Caki2 (cell line): ENCODE measurements at regions not wholly inside any gene's neighbourhood (a gene's known extent, or its start where the extent isn't known, plus 50 kb on each side); places are given as distances from the start of the nearest gene placed in this dataset.

Experiments used
- DNase-seq: peaks from one replicate; pipeline ENCODE4 v3.0.0-alpha.2; 2015; ENCODE audit warnings: low read depth
- in situ Hi-C: cut with HindIII; loops from 2 replicates; pipeline ENCODE4 v1.10.0; 2016; ENCODE audit warnings: low sequenced_read_pairs, low pct_unique_long_range_greater_than_20kb, mixed read lengths

DNA sequence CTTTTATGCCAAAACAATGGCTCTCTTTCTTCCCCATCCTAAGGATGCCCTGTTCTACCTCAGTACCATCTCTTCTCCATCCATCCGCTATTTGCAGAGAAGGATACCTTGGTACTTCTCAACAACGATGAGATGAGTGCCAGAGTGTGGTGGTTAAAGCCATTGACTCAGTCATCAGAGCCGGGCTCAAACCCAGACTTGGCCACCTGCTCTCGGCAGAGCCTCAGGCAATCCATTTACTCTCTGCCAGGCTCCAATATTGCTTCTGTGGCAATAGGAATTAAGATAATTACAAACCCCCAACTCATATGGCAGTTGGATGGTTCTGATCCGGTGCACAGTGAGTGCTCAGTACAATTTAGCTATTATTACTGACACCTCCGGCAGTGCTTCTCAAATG is 121.3 kb downstream of the PRLHR start:
- no peak for DNase-seq
- in situ Hi-C loops: no loop called here

DNA sequence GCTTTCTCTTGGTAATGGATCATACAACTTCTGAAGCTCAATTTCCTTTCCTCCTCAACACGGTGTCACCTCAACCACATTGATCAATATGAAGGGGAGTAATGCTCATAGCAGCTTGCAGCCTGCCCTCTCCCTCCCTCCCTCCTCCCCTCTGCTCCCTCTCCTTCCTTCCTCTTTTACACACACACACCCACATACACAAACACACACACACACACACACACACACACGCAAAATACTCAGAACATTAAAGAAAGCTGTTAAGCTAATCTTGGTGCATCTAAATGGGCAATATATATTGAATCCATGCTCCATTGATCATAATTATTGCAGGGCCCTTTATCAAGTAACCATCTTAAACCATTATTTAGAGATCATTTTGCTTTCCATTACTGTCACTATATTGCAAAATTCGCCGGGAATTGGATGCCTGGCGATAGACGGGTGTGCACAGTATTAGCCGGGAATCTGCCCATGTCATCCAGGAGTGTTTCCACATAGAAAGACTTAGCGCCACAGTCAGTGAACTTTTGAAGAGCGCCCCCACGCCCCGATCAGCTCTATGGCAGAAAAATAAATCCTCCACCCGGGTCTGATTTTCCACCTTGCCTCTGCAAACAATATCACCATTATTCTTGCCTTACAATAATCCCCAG is 122.0 kb downstream of the PRLHR start:
- in situ Hi-C loops: no loop called here
- no peak for DNase-seq

- no peak for DNase-seq
- in situ Hi-C loops: no loop called here
These were observed 122.8 kb downstream of the PRLHR start for GRCh38 chr10:118472415-118473304.

DNA sequence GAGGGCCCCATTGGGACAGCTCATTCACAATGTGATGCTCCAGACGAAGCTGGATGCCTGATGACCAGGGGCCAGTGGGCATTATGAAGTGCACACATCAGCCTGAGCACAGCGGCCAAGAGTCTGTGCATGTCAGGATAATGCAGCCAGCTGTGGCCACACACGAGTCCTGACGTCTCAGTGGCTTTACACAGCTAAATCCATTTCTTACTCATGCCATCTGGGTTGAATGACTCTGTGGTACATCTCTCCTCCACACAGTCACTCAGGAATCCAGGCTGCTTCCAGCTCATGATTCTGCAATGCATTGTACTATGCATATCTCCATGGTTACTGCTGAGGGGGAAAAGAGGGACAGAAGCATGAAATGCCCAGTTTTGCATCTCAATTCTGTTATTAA is 123.6 kb downstream of the PRLHR start:
- in situ Hi-C loops: no loop called here
- peak; percentile 8 for DNase-seq

DNA sequence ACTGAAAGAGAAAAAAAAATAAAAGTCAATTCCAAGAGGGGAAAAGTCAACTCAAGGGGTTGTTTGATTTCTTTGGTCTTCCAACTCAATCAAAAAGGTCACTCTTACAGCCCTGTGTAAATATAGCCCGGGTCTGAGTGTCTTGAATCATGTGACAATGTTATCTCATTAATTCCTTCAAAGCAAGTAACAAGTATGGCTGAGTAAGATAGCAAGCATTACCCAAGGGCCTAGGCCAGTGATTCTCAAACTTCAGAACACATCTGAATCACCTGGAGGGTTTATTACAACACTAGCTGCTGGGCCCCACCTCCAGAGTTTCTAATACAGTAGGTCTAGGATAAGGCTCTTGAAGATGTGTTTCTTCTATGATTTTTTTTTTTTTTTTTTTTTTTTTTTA is 125.0 kb downstream of the PRLHR start:
- in situ Hi-C loops: no loop called here

DNA sequence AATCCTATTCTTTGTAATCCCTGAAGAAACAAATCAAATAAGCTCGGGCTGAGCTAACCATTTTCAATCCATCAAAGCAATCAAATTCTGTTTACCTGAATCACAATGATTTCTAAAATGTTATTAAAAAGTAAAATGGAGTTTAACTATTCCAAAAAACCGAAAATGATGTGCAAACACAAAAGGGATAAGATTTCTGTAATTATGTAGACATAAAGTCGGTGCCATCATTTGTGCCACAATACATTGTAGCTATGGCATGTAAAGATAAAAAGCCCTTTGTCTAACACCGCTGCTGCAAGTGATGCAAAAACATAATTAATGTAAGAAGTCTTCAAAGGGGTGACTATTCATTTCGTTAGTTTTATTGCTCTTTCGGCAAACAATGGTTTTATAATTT is 125.1 kb upstream of the FAM204A start:
- DNase-seq: no peak
- in situ Hi-C loops: no loop called here

More for the DNA sequence above, 125.0 kb downstream of the PRLHR start:
- DNase-seq: no peak

- in situ Hi-C loops: no loop called here
These were observed 123.3 kb upstream of the FAM204A start for GRCh38 chr10:118465300-118465874.

DNA sequence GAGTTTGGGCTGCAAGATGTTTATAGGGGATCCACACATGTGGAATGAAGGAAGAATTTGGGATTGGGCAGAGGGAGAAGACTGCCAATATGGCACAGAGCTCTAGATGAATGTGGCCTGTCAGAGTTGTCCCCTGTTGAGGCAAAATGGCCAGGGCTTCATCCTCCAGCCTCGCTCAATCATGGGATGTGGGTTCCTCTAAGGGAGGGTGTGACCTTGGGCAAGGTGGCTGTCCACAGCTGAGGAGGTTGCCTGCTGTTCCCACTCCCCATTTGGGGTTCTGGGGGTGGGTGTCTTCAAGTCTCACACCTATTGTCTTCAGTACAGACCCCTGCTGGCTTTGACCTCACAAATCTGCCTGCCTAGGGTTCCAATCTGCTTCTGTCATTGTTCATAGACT is 121.6 kb upstream of the FAM204A start:
- in situ Hi-C loops: no loop called here
- no peak for DNase-seq

More at GRCh38 chr10:118465300-118465874, 123.3 kb upstream of the FAM204A start:
- no peak for DNase-seq

DNA sequence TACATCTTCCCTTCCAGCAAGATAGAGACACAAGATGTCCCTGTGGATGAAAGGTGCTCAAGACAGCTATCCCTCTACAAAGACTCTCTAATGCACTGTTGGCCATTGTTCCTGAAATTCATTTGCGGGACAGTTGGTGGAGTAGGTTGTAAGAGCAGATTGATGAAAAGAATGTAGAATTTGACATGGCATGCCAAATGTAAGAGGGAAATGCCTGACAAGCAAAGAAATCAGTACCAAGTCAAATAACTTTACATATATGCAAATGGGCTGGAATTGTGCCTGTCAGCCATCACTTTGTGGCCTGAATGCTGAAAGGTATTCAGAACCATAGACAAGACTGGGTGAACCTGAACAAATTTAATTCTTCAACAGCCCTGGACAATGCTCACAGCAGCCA is 120.3 kb upstream of the FAM204A start:
- DNase-seq: no peak
- in situ Hi-C loops: no loop called here

DNA sequence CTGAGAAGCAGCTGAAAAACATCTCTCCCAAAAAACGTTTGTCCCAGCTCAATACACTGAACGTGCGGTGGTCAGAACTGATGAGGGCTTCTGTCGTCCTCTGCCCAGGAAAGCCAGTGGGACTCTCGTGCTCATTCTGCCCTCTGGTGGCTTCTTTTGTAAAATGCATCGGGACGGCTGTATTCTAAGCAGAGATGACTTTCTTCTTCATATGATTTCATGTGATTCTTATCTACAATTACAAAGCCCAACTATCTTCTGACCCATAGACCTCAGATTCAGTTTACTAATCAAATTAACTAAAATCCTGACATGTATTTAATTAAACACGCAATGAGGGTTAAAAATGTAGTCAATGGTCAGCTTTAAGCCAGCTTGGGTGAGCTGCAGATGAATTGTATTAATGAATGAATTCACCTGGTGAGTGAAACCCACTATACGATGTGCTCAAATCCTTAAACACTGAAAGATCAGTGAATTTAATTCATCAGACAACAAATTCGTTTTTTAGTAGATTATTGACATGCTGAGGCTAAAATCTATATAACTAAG is 117.6 kb upstream of the FAM204A start:
- peak; percentile 55 for DNase-seq
- in situ Hi-C loops: no loop called here

DNA sequence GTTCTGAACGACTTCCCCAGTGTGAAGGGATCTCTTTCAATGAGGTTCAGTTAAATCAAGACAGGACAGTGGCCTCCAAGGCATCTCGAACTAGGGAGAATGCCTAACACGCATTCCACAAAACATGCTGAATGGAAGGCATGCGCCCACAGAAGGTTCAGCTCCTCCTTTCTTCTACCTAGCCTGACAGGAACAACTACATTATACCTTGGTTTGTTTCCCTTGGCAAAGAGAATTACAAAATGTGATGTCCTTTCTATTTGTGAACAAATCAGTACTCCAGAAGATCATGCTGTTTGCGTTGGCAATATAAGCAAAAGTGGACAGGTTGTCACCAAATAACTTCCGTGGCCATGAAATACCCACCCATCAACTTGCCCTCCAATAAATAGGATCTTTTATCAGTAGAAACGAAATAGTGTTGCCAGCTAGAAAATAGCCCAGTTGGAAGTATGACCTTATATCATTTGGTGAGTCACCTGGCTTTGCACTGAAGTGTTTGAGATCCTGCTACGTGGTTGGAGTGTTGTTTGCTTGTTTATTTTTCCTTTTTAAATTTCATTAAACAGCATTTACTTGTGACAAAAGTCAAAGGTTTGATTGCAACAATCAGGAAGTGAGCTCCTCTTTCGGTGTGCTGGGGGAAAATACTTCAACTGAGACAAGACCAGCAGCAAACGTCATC is 117.0 kb upstream of the FAM204A start:
- no peak for DNase-seq
- in situ Hi-C loops: no loop called here

DNA sequence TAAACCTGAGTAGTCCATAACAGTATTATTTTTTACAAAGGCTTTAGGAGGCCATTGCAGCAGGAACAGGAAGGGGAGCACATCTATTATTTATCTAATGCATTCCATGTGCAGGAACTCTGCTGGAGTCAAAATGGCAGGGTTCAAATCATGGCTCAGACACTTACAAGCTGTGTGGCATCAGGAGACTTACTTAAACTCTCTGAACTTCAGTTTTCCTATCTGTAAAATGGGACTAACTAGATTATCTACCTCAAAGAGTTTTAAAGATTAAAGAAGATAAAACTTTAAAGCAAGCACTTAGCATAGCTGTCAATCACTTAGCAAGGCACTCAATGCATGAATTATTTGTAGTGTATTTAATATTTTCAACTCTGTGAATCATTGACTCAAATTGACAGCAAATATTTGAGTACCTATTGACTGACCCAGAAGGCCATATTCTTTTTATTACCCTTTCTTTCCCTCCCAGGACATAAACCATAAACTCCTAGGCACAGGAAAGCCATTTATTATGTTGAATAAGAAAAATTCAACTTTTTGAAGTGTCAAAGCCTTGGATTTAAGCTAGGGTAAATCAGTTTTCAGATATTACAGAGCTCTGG is 115.8 kb upstream of the FAM204A start:
- in situ Hi-C loops: no loop called here

GRCh38 chr10:118455181-118455695 is 113.1 kb upstream of the FAM204A start:
- no peak for DNase-seq
- in situ Hi-C loops: no loop called here

More for the DNA sequence above, 115.8 kb upstream of the FAM204A start:
- DNase-seq: no peak

- DNase-seq: no peak
- in situ Hi-C loops: no loop called here
These were observed 112.1 kb upstream of the FAM204A start for GRCh38 chr10:118454211-118454610.

DNA sequence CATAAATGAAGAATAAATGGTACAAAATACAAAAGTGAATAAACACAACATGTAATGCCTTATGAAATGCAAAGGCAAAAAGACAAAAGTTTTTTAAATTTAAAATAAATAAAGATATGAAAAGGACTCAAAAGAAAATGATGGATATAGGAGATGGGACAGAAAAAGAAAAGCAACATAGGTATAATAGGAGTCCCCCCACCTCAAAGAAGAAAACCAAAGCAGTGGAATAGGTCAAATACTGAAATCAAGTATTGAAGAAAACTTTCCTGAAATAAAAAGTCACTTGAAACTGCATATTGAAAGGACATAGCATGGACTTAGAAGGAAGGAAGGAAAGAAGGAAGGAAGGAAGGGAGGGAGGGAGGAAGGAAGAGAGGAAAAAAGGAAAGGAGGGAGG is 110.0 kb upstream of the FAM204A start:
- DNase-seq: no peak
- in situ Hi-C loops: no loop called here

- no peak for DNase-seq
- in situ Hi-C loops: no loop called here
These were observed 107.4 kb upstream of the FAM204A start for GRCh38 chr10:118449521-118449920.

DNA sequence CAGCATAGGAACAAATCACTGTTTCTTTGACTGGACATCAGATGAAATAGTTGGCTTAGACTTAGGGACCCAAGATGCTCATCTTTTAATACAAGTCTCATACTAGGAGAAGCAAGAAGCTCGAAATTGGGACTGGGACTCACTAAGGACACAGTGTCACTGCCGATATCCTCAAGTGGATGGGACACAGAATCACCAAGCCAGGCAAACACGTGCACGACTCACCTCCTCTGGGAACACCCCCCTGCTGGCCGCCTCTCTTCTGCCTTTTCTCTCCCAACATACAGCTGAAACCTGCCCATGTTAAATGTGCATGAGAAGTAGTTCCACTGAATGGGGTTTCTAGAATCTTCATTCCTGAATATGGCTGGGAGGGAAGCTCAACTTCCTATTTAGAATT is 106.6 kb upstream of the FAM204A start:
- in situ Hi-C loops: no loop called here

More for the DNA sequence above, 106.6 kb upstream of the FAM204A start:
- DNase-seq: no peak
